GM12874 (cell line): ENCODE measurements at regions not wholly inside any gene's neighbourhood (a gene's known extent, or its start where the extent isn't known, plus 50 kb on each side); places are given as distances from the start of the nearest gene placed in this dataset.

Experiments
- CTCF ChIP-seq: IDR thresholded peaks from 2 replicates; pipeline ENCODE4 v1.5.1; 2011; ENCODE audit warnings: low read depth, mild to moderate bottlenecking, control low read depth, low read length, moderate library complexity; ENCODE audit not compliant: insufficient read depth

GRCh38 chr2:7338961-7339360 is 421.7 kb downstream of the RNF144A start:
- no peak for TF ChIP-seq CTCF

GRCh38 chr2:7346336-7346735 is 429.1 kb downstream of the RNF144A start:
- TF ChIP-seq CTCF: no peak

- no peak for TF ChIP-seq CTCF
Observed at GRCh38 chr2:7348761-7349160, 431.5 kb downstream of the RNF144A start.

- TF ChIP-seq CTCF: no peak
Observed at GRCh38 chr2:7352191-7352590, 435.0 kb downstream of the RNF144A start.

- no peak for TF ChIP-seq CTCF
Observed at GRCh38 chr2:7353571-7353970, 436.4 kb downstream of the RNF144A start.

- TF ChIP-seq CTCF: no peak
Observed at GRCh38 chr2:7355781-7356180, 438.6 kb downstream of the RNF144A start.

GRCh38 chr2:7356909-7357584 is 439.8 kb downstream of the RNF144A start:
- no peak for TF ChIP-seq CTCF

GRCh38 chr2:7357993-7358392 is 440.8 kb downstream of the RNF144A start:
- TF ChIP-seq CTCF: no peak
